Endothelial cell of umbilical vein (primary cell): ENCODE measurements at regions not wholly inside any gene's neighbourhood (a gene's known extent, or its start where the extent isn't known, plus 50 kb on each side); places are given as distances from the start of the nearest gene placed in this dataset.

ENCODE experiments used
- BruUV-seq: library from RNA; stranded (reverse); fragments of 400-500 nt; replicated peaks from 2 replicates; lab custom pipeline; 2021; lab: Mats Ljungman, UMichigan
- CTCF ChIA-PET: fragments of 300-600, 350-600 bp; sonication (Branson Sonifier 250); formaldehyde crosslinking; loops from one replicate; lab custom pipeline; 2021; ENCODE audit warnings: antibody characterized with exemption, inconsistent platforms; lab: Charles Lee
- POLR2A ChIA-PET: fragments of 300-600, 350-600 bp; sonication (Branson Sonifier 250); formaldehyde crosslinking; loops from one replicate; lab custom pipeline; 2021; ENCODE audit warnings: antibody characterized with exemption, inconsistent platforms; lab: Charles Lee
- DNase-seq: peaks from one replicate; pipeline ENCODE4 v3.0.0-alpha.2; 2011; ENCODE audit warnings: low read depth, low spot score
- FAIRE-seq: peaks from 2 replicates; lab custom pipeline; 2011; peaks lifted over from hg19 to GRCh38; lab: Jason Lieb, UNC
- H2AFZ ChIP-seq: 2 replicates; pipeline ENCODE4 v1.6.0; 2012; ENCODE audit warnings: low read depth, low read length, control low read depth, inconsistent platforms
- H3K27ac ChIP-seq: 2 replicates; pipeline ENCODE4 v1.5.1; 2011; ENCODE audit warnings: low read depth, mild to moderate bottlenecking, control low read depth, low read length, moderate library complexity; ENCODE audit not compliant: insufficient read depth
- H3K27me3 ChIP-seq, 2 experiments: 2 replicates each; pipeline versions ENCODE4 v1.6.0 to v1.6.1; 2011; ENCODE audit warnings: low read length in 2 of 2, mixed read lengths in 1 of 2; ENCODE audit not compliant: control insufficient read depth in 2 of 2, insufficient read depth in 2 of 2
- H3K36me3 ChIP-seq, 2 experiments: 2 replicates in 1 of 2; 3 replicates in 1 of 2; pipeline ENCODE4 v1.5.1; 2011; ENCODE audit warnings: low read length in 2 of 2, mild to moderate bottlenecking in 1 of 2, moderate library complexity in 1 of 2; ENCODE audit not compliant: control insufficient read depth in 2 of 2, insufficient read depth in 2 of 2; ENCODE audit errors: extremely low read depth in 1 of 2
- H3K4me1 ChIP-seq: 3 replicates; pipeline ENCODE4 v1.5.1; 2011; ENCODE audit warnings: mild to moderate bottlenecking, low read length; ENCODE audit not compliant: control insufficient read depth, insufficient read depth; ENCODE audit errors: extremely low read depth
- H3K4me2 ChIP-seq: 2 replicates; pipeline ENCODE4 v1.6.1; 2011; ENCODE audit warnings: low read length, control low read depth, mixed read lengths; ENCODE audit not compliant: insufficient read depth
- H3K4me3 ChIP-seq, 3 experiments: fragments of 200-600 bp in 1 of 3; sonication (generic), shearing (Covaris generic) in 1 of 3; replicated peaks in 1 of 3; 2 replicates each; pipeline ENCODE4 v1.5.1; 2011 to 2016; ENCODE audit warnings: control low read depth in 3 of 3, low read length in 3 of 3, mild to moderate bottlenecking in 2 of 3, inconsistent platforms in 1 of 3, low read depth in 1 of 3, moderate library complexity in 1 of 3; ENCODE audit not compliant: insufficient read depth in 1 of 3
- H3K79me2 ChIP-seq: 2 replicates; pipeline ENCODE4 v1.6.0; 2012; ENCODE audit warnings: low read length, inconsistent platforms; ENCODE audit not compliant: control insufficient read depth, insufficient read depth
- H3K9ac ChIP-seq: replicated peaks from 2 replicates; pipeline ENCODE3; 2011; ENCODE audit warnings: low read length, control low read depth; ENCODE audit not compliant: insufficient read depth; ENCODE audit errors: extremely low read depth
- H3K9me1 ChIP-seq: replicated peaks from 3 replicates; pipeline ENCODE4 v1.6.0; 2011; ENCODE audit warnings: mild to moderate bottlenecking, low read length; ENCODE audit not compliant: control insufficient read depth, insufficient read depth; ENCODE audit errors: extremely low read depth
- H3K9me3 ChIP-seq: replicated peaks from 2 replicates; pipeline ENCODE4 v1.5.1; 2012; ENCODE audit warnings: low read length, inconsistent platforms; ENCODE audit not compliant: control insufficient read depth, insufficient read depth
- H4K20me1 ChIP-seq: replicated peaks from 2 replicates; pipeline ENCODE3; 2011; ENCODE audit warnings: mild to moderate bottlenecking, low read length; ENCODE audit not compliant: control insufficient read depth, insufficient read depth; ENCODE audit errors: extremely low read depth
- EZH2 ChIP-seq: IDR thresholded peaks from 2 replicates; pipeline ENCODE4 v1.6.1; 2012; ENCODE audit warnings: borderline replicate concordance, low read depth, mild to moderate bottlenecking, moderate library complexity, low read length, inconsistent platforms; ENCODE audit not compliant: severe bottlenecking
- FOS ChIP-seq: IDR thresholded peaks from 2 replicates; pipeline ENCODE4 v1.6.1; 2011; ENCODE audit warnings: mild to moderate bottlenecking, low read length, moderate library complexity, borderline replicate concordance; ENCODE audit not compliant: insufficient read depth
- GATA2 ChIP-seq: IDR thresholded peaks from 2 replicates; pipeline ENCODE4 v1.7.0; 2011; ENCODE audit warnings: low read depth, mild to moderate bottlenecking, moderate library complexity, mixed read lengths, low read length; ENCODE audit not compliant: insufficient read length, insufficient read depth
- JUN ChIP-seq: IDR thresholded peaks from 2 replicates; pipeline ENCODE4 v1.6.1; 2011; ENCODE audit warnings: borderline replicate concordance, low read depth; ENCODE audit not compliant: insufficient read length, insufficient read depth
- MYC ChIP-seq: IDR thresholded peaks from one replicate; pipeline ENCODE4 v1.6.1; 2011; ENCODE audit warnings: mild to moderate bottlenecking, low read depth, low read length
- POLR2A ChIP-seq: IDR thresholded peaks from 2 replicates; pipeline ENCODE4 v1.6.1; 2012; ENCODE audit warnings: low read depth, mild to moderate bottlenecking, control low read depth, low read length
- POLR2AphosphoS5 ChIP-seq: IDR thresholded peaks from 2 replicates; pipeline ENCODE4 v1.6.1; 2012; ENCODE audit warnings: low read depth, mild to moderate bottlenecking, control low read depth, low read length, moderate library complexity; ENCODE audit not compliant: insufficient read depth
- dilution Hi-C: fragments of 300-500 bp; cut with MboI; formaldehyde crosslinking; loops from one replicate; pipeline ENCODE4 v1.15.0; 2019; ENCODE audit warnings: low sequenced_read_pairs; ENCODE audit not compliant: extremely low pct_ligation_motif_present
- intact Hi-C: fragments of 100-400 bp; cut with micrococcal nuclease; formaldehyde crosslinking; loops from one replicate; pipeline ENCODE4 v1.10.0; 2022
- TF ChIP-seq, protein P1 (sequence below), 2 donors: IDR thresholded peaks; 1 replicate in 1 of 2; 2 replicates in 1 of 2; pipeline ENCODE4 v1.5.1; 2011; ENCODE audit warnings: low read length in 2 of 2, mild to moderate bottlenecking in 2 of 2, moderate library complexity in 2 of 2, control low read depth in 1 of 2, inconsistent platforms in 1 of 2, low read depth in 1 of 2; ENCODE audit not compliant: insufficient read depth in 1 of 2; ENCODE audit errors: extremely low read depth in 1 of 2
- TF ChIP-seq, protein P2 (sequence below): IDR thresholded peaks from 2 replicates; pipeline ENCODE4 v1.6.1; 2011; ENCODE audit not compliant: insufficient read depth, insufficient read length

DNA sequence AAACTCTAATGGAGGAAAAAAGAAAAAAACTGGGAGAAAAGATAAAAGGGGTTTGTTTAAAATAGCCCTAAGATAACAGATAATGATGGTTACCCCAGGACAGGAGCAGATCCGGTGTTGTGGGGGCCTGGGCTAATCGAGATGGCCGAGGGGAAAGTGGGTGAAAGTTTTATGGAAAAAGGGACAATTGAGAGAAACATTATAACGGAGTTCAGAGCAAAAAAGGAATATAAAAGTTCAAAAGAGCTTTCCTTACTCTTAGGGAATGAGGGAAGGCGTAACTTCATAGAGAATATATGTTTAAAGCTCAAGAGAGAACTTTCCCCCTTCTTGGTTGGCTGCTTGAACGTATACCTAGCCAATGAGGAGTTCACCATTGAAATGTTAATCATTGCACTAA lies 131.4 kb downstream of the BAMBI start:
- H3K27ac ChIP-seq = no peak overlapping the region
- H3K79me2 ChIP-seq = no peaks in the 10 kb centered on the region
- no peaks in the 10 kb centered on the region for H4K20me1 ChIP-seq
- FAIRE-seq = no peak
- H3K9me1 ChIP-seq = no peaks in the 10 kb centered on the region
- H3K4me2 ChIP-seq = no peak overlapping the region
- no peak for DNase-seq
- H3K36me3 ChIP-seq = no peaks in the 10 kb centered on the region
- no peak overlapping the region for H3K4me3 ChIP-seq
- H3K4me1 ChIP-seq = no peaks in the 10 kb centered on the region
- H2AFZ ChIP-seq = no peak overlapping the region
- dilution Hi-C loops = no loop called here
- ChIA-PET CTCF (no interaction called here), POLR2A (no interaction called here)
- no peaks in the 10 kb centered on the region for H3K9me3 ChIP-seq
- intact Hi-C loops = loop anchor here (10.0 kb wide), 1 partner anchor 176 kb away; no protein-coding TSS in a partner anchor
- no peak overlapping the region for H3K9ac ChIP-seq
- no TSS peak for BruUV-seq
- peaks cover 16 to 22% of the 10 kb centered on the region in 2 experiments for H3K27me3 ChIP-seq
- TF ChIP-seq MYC (no peak), EZH2 (no peak), POLR2AphosphoS5 (no peak), GATA2 (no peak), FOS (no peak), JUN (no peak), POLR2A (no peak)
- TF ChIP-seq, protein P1, sequence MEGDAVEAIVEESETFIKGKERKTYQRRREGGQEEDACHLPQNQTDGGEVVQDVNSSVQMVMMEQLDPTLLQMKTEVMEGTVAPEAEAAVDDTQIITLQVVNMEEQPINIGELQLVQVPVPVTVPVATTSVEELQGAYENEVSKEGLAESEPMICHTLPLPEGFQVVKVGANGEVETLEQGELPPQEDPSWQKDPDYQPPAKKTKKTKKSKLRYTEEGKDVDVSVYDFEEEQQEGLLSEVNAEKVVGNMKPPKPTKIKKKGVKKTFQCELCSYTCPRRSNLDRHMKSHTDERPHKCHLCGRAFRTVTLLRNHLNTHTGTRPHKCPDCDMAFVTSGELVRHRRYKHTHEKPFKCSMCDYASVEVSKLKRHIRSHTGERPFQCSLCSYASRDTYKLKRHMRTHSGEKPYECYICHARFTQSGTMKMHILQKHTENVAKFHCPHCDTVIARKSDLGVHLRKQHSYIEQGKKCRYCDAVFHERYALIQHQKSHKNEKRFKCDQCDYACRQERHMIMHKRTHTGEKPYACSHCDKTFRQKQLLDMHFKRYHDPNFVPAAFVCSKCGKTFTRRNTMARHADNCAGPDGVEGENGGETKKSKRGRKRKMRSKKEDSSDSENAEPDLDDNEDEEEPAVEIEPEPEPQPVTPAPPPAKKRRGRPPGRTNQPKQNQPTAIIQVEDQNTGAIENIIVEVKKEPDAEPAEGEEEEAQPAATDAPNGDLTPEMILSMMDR (IDR thresholded peaks at IDR 0.05; ENCODE audit: extremely low read depth in 1 of 2, insufficient read depth in 1 of 2, low read depth in 1 of 2, low read length in 2 of 2) = no peak
- TF ChIP-seq, protein P2, sequence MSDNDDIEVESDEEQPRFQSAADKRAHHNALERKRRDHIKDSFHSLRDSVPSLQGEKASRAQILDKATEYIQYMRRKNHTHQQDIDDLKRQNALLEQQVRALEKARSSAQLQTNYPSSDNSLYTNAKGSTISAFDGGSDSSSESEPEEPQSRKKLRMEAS = no peak
